GM19035 (cell line): ENCODE measurements at regions not wholly inside any gene's neighbourhood (a gene's known extent, or its start where the extent isn't known, plus 50 kb on each side); places are given as distances from the start of the nearest gene placed in this dataset.
"Not testable (repeated sequence)": the region's sequence is repeated elsewhere in the genome, so short reads cannot be mapped to it uniquely, and the experiment has no call there.

Source experiments
- ATAC-seq: cut with Tn5 transposase; IDR thresholded peaks from one replicate; pipeline ENCODE4 v1.9.1; 2021; ENCODE audit not compliant: unreplicated experiment

GRCh38 chr9:115525111-115526058 is 407.4 kb upstream of the TNC start:
- no peak for ATAC-seq

- ATAC-seq = no peak
These were observed 413.6 kb upstream of the TNC start for GRCh38 chr9:115531410-115532125.

- ATAC-seq = no peak
These were observed 415.6 kb upstream of the TNC start for GRCh38 chr9:115533511-115533910.

- no peak for ATAC-seq
These were observed 422.1 kb upstream of the TNC start for GRCh38 chr9:115540091-115540490.

GRCh38 chr9:115543511-115543910 is 425.6 kb upstream of the TNC start:
- ATAC-seq = no peak

GRCh38 chr9:115548609-115549260 is 430.8 kb upstream of the TNC start:
- no peak for ATAC-seq

GRCh38 chr9:115551396-115551795 is 433.4 kb upstream of the TNC start:
- ATAC-seq = no peak

- no peak for ATAC-seq
These were observed 435.3 kb upstream of the TNC start for GRCh38 chr9:115553060-115553773.

- no peak for ATAC-seq
These were observed 438.5 kb upstream of the TNC start for GRCh38 chr9:115556432-115556831.

GRCh38 chr9:115575147-115575546 is 457.2 kb upstream of the TNC start:
- no peak for ATAC-seq

GRCh38 chr9:115585458-115585857 is 467.5 kb upstream of the TNC start:
- ATAC-seq = not testable (repeated sequence)

- ATAC-seq = no peak
These were observed 469.4 kb upstream of the TNC start for GRCh38 chr9:115587310-115587709.

GRCh38 chr9:115590011-115590410 is 472.1 kb upstream of the TNC start:
- ATAC-seq = no peak

GRCh38 chr9:115591584-115591984 is 473.6 kb upstream of the TNC start:
- no peak for ATAC-seq

- ATAC-seq = no peak
These were observed 475.7 kb upstream of the TNC start for GRCh38 chr9:115593587-115594091.

GRCh38 chr9:115594557-115594956 is 476.6 kb upstream of the TNC start:
- ATAC-seq = no peak

GRCh38 chr9:115596021-115596745 is 478.2 kb upstream of the TNC start:
- ATAC-seq = no peak

GRCh38 chr9:115596746-115597080 is 478.8 kb upstream of the TNC start:
- ATAC-seq = no peak

GRCh38 chr9:115597330-115597895 is 479.5 kb upstream of the TNC start:
- no peak for ATAC-seq

- ATAC-seq = no peak
These were observed 480.8 kb upstream of the TNC start for GRCh38 chr9:115598751-115599150.
